SK-N-SH (cell line): ENCODE measurements at regions not wholly inside any gene's neighbourhood (a gene's known extent, or its start where the extent isn't known, plus 50 kb on each side); places are given as distances from the start of the nearest gene placed in this dataset.

ENCODE experiments used
- CTCF ChIA-PET: fragments of 300-600, 350-600 bp; formaldehyde crosslinking; extraction: SDS; loops from one replicate; lab custom pipeline; 2021; lab: Yijun Ruan, JAX
- POLR2A ChIA-PET: fragments of 350-600 bp; sonication (Branson Sonifier 250); formaldehyde crosslinking; extraction: SDS; loops from one replicate; lab custom pipeline; 2020; ENCODE audit warnings: antibody characterized with exemption, inconsistent platforms; lab: Yijun Ruan, JAX
- DNase-seq: peaks from one replicate; pipeline ENCODE4 v3.0.0; 2012
- H2AFZ ChIP-seq: fragments of 200-600 bp; sonication (generic); 2 replicates; pipeline ENCODE4 v1.8.1; 2016; ENCODE audit warnings: antibody characterized with exemption, mild to moderate bottlenecking, low read depth
- H3F3A ChIP-seq: fragments of 200-600 bp; sonication (generic); replicated peaks from 2 replicates; pipeline ENCODE3; 2016; ENCODE audit warnings: antibody characterized with exemption, mild to moderate bottlenecking; ENCODE audit not compliant: insufficient read depth
- H3K27ac ChIP-seq, 2 experiments: fragments of 200-500 bp in 1 of 2; fragments of 200-600 bp in 1 of 2; sonication (Bioruptor generic) in 1 of 2; sonication (generic), shearing (Covaris generic) in 1 of 2; 2 replicates each; pipeline versions ENCODE4 v1.5.1 to v1.6.1; 2014 to 2016; ENCODE audit warnings: low read depth in 2 of 2, inconsistent platforms in 1 of 2, low read length in 1 of 2, mild to moderate bottlenecking in 1 of 2, mixed read lengths in 1 of 2
- H3K27me3 ChIP-seq: fragments of 200-600 bp; sonication (generic), shearing (Covaris generic); 2 replicates; pipeline ENCODE4 v1.6.1; 2016; ENCODE audit warnings: mixed run types; ENCODE audit not compliant: insufficient read depth
- H3K36me3 ChIP-seq, 2 experiments: fragments of 200-500 bp in 1 of 2; fragments of 200-600 bp in 1 of 2; sonication (Bioruptor generic) in 1 of 2; sonication (generic) in 1 of 2; replicated peaks in 1 of 2; 2 replicates each; pipeline versions ENCODE3 to v1.5.1; 2014 to 2016; ENCODE audit warnings: low read length in 1 of 2, mild to moderate bottlenecking in 1 of 2; ENCODE audit not compliant: insufficient read depth in 2 of 2, control insufficient read depth in 1 of 2
- H3K4me1 ChIP-seq, 2 experiments: fragments of 200-500 bp in 1 of 2; fragments of 200-600 bp in 1 of 2; sonication (Bioruptor generic) in 1 of 2; sonication (generic), shearing (Covaris generic) in 1 of 2; 2 replicates each; pipeline versions ENCODE4 v1.5.1 to v1.6.1; 2014 to 2016; ENCODE audit warnings: low read depth in 1 of 2, low read length in 1 of 2, mixed run types in 1 of 2; ENCODE audit not compliant: insufficient read depth in 2 of 2, control insufficient read depth in 1 of 2
- H3K4me2 ChIP-seq: fragments of 200-600 bp; sonication (generic), shearing (Covaris generic); 2 replicates; pipeline ENCODE4 v1.6.1; 2017; ENCODE audit warnings: mixed run types
- H3K4me3 ChIP-seq, 2 experiments: fragments of 200-500 bp in 1 of 2; fragments of 200-600 bp in 1 of 2; sonication (Bioruptor generic) in 1 of 2; sonication (generic), shearing (Covaris generic) in 1 of 2; 2 replicates each; pipeline versions ENCODE4 v1.5.1 to v1.8.1; 2014 to 2016; ENCODE audit warnings: low read depth in 2 of 2, inconsistent platforms in 1 of 2, low read length in 1 of 2, mild to moderate bottlenecking in 1 of 2, mixed read lengths in 1 of 2, moderate library complexity in 1 of 2
- H3K79me2 ChIP-seq: fragments of 200-600 bp; sonication (generic); 2 replicates; pipeline ENCODE4 v1.8.1; 2017; ENCODE audit warnings: mild to moderate bottlenecking; ENCODE audit not compliant: insufficient read depth
- H3K9ac ChIP-seq: fragments of 200-600 bp; sonication (generic); 2 replicates; pipeline ENCODE4 v1.6.1; 2017; ENCODE audit warnings: mixed run types
- H3K9me2 ChIP-seq: fragments of 200-600 bp; sonication (generic); 2 replicates; pipeline ENCODE4 v1.6.1; 2017; ENCODE audit warnings: mixed run types
- H3K9me3 ChIP-seq: fragments of 200-600 bp; sonication (generic); 2 replicates; pipeline ENCODE4 v1.6.1; 2017; ENCODE audit warnings: mixed run types, mild to moderate bottlenecking, moderate library complexity
- H4K20me1 ChIP-seq: fragments of 200-600 bp; sonication (generic); 2 replicates; pipeline ENCODE4 v1.6.1; 2017; ENCODE audit warnings: mild to moderate bottlenecking, mixed run types; ENCODE audit not compliant: insufficient read depth
- CHD2 ChIP-seq: fragments of 150-350 bp; IDR thresholded peaks from 2 replicates; pipeline ENCODE4 v1.6.1; 2018; ENCODE audit warnings: low read length; ENCODE audit not compliant: partially characterized antibody
- ELF1 ChIP-seq: IDR thresholded peaks from 2 replicates; pipeline ENCODE4 v1.4.0; 2012
- EP300 ChIP-seq, 2 experiments: IDR thresholded peaks; 2 replicates each; pipeline versions ENCODE4 v1.4.0 to v1.6.1; 2012; ENCODE audit warnings: borderline replicate concordance in 1 of 2, low read depth in 1 of 2, low read length in 1 of 2
- GATA2 ChIP-seq: sonication (generic); formaldehyde crosslinking; IDR thresholded peaks from 2 replicates; pipeline ENCODE4 v1.5.0; 2020; ENCODE audit warnings: mild to moderate bottlenecking, missing genetic modification reagents
- MEF2A ChIP-seq: IDR thresholded peaks from 2 replicates; pipeline ENCODE4 v1.4.0; 2012; ENCODE audit warnings: low read depth, borderline replicate concordance
- MXI1 ChIP-seq: IDR thresholded peaks from 2 replicates; pipeline ENCODE4 v1.6.1; 2012; ENCODE audit warnings: mild to moderate bottlenecking, low read depth, low read length, improper control_type of control experiment
- RFX5 ChIP-seq: IDR thresholded peaks from 2 replicates; pipeline ENCODE4 v1.6.1; 2012; ENCODE audit warnings: mild to moderate bottlenecking, improper control_type of control experiment, low read length
- TAF1 ChIP-seq: IDR thresholded peaks from 2 replicates; pipeline ENCODE4 v1.6.1; 2012; ENCODE audit warnings: low read depth, mild to moderate bottlenecking, low read length, moderate library complexity, borderline replicate concordance
- TEAD4 ChIP-seq: IDR thresholded peaks from 2 replicates; pipeline ENCODE4 v1.4.0; 2012; ENCODE audit warnings: mild to moderate bottlenecking, borderline replicate concordance; ENCODE audit not compliant: insufficient read depth
- YY1 ChIP-seq: IDR thresholded peaks from 2 replicates; pipeline ENCODE4 v1.4.0; 2012; ENCODE audit warnings: low read depth, mild to moderate bottlenecking
- WGBS: methylation state at CpG from one replicate; pipeline ENCODE4 v1.1.6; 2017; ENCODE audit warnings: low lambda C conversion rate; 5-methylcytosine and 5-hydroxymethylcytosine counted together
- TF ChIP-seq, protein P1 (sequence below): IDR thresholded peaks from 2 replicates; pipeline ENCODE4 v1.6.1; 2012; ENCODE audit warnings: mild to moderate bottlenecking, low read depth, low read length, moderate library complexity
- TF ChIP-seq, protein P2 (sequence below): IDR thresholded peaks from 2 replicates; pipeline ENCODE4 v1.4.0; 2012; ENCODE audit warnings: low read depth, borderline replicate concordance
- TF ChIP-seq, protein P3 (sequence below): IDR thresholded peaks from 2 replicates; pipeline ENCODE4 v1.4.0; 2012; ENCODE audit warnings: low read depth, borderline replicate concordance

DNA sequence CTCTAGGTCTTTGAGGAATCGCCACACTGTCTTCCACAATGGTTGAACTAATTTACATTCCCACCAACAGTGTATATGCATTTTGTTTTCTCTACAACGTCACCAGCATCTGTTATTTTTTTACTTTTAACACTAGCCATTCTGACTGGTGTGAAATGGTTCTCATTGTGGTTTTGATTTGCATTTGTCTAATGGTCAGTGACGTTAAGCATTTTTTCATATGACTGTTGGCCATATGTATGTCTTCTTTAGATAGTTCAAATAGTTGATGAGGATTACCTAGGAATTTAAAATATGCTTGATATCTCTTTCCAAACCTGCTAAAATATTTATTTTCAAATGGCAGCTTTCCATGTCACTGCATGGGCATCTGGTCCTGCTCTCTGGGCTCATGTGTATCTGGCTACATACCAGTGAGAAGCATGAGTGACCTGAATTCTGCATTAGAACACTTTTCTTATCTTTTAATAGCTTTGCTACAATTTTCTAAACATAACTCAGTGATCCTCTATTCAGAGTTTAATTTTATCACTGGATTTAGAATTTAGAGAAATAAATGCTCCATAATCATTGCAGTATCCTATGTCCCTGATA is 95.8 kb upstream of the ADAMTS16 start:
- TF ChIP-seq TAF1, result no peak
- TF ChIP-seq EP300 (IDR thresholded peaks at IDR 0.05; ENCODE audit: borderline replicate concordance in 1 of 2, low read depth in 1 of 2, low read length in 1 of 2), result no peak
- TF ChIP-seq GATA2 (CRISPR knock-in tag), result no peak
- TF ChIP-seq, protein P1, sequence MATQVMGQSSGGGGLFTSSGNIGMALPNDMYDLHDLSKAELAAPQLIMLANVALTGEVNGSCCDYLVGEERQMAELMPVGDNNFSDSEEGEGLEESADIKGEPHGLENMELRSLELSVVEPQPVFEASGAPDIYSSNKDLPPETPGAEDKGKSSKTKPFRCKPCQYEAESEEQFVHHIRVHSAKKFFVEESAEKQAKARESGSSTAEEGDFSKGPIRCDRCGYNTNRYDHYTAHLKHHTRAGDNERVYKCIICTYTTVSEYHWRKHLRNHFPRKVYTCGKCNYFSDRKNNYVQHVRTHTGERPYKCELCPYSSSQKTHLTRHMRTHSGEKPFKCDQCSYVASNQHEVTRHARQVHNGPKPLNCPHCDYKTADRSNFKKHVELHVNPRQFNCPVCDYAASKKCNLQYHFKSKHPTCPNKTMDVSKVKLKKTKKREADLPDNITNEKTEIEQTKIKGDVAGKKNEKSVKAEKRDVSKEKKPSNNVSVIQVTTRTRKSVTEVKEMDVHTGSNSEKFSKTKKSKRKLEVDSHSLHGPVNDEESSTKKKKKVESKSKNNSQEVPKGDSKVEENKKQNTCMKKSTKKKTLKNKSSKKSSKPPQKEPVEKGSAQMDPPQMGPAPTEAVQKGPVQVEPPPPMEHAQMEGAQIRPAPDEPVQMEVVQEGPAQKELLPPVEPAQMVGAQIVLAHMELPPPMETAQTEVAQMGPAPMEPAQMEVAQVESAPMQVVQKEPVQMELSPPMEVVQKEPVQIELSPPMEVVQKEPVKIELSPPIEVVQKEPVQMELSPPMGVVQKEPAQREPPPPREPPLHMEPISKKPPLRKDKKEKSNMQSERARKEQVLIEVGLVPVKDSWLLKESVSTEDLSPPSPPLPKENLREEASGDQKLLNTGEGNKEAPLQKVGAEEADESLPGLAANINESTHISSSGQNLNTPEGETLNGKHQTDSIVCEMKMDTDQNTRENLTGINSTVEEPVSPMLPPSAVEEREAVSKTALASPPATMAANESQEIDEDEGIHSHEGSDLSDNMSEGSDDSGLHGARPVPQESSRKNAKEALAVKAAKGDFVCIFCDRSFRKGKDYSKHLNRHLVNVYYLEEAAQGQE, result no peak
- no peak for TF ChIP-seq ELF1
- TF ChIP-seq CHD2, result no peak
- CTCF ChIA-PET, result no interaction called here
- no peaks in the 10 kb centered on the region for H4K20me1 ChIP-seq
- 21% methylated on average over 3 of the region's 3 CpGs for WGBS
- no peaks in the 10 kb centered on the region for H3K36me3 ChIP-seq
- H2AFZ ChIP-seq, result no peak overlapping the region
- no peaks in the 10 kb centered on the region for H3F3A ChIP-seq
- DNase-seq, result no peak
- no peaks in the 10 kb centered on the region for H3K4me1 ChIP-seq
- H3K9me3 ChIP-seq, result no peaks in the 10 kb centered on the region
- no peak overlapping the region for H3K4me3 ChIP-seq
- H3K79me2 ChIP-seq, result no peaks in the 10 kb centered on the region
- no peak overlapping the region for H3K9ac ChIP-seq
- no peaks in the 10 kb centered on the region for H3K9me2 ChIP-seq
- no peaks in the 10 kb centered on the region for H3K27me3 ChIP-seq
- H3K27ac ChIP-seq, result no peak overlapping the region
- no peak overlapping the region for H3K4me2 ChIP-seq
- POLR2A ChIA-PET, result no interaction called here

DNA sequence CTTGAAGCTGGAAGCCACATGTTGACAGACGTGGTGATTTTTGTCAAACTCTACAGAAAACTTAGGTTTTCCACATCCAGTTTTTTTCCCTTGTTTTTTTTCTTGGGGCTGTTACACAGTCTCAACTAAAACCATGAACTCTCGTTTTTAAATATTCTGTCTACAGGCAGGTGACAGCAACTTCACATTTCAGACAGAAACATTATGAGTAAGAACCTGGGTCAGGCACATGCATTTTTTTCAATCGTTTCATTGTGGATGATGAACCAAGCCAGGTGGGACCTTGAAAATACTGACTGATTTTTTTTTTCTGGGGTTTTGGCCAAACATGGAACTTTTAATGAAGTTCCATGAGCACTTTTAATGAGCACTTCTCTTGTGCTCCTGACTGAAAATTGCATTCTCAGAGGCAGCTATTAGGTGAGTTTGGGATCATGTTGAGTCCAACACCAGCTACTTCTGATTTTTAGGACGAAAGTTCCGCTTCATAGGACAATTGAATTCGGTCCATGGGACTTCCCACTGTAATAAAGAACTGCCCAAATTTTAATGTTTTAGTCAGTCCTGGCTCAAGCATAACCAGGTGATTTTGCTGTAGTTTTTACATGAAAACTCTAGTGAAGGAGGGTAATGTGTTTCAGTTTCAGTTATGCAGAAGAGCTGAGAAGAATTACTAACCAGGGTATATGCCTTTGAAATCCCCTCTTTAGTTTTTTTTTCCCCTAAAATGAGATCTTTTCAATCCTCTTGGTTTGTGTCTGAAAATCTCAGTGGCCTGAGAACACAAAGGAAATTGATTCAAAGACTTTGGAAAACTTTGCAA is 93.2 kb upstream of the ADAMTS16 start:
- WGBS, result 28% methylated on average over 6 of the region's 6 CpGs
- DNase-seq, result no peak
- H3K27me3 ChIP-seq, result no peaks in the 10 kb centered on the region
- no peak overlapping the region for H3K4me2 ChIP-seq
- H4K20me1 ChIP-seq, result no peaks in the 10 kb centered on the region
- no peaks in the 10 kb centered on the region for H3F3A ChIP-seq
- H3K27ac ChIP-seq, result no peak overlapping the region
- ChIA-PET POLR2A (no interaction called here), CTCF (interaction anchor here (1.2 to 1.3 kb wide), 2 partner anchors 11 to 105 kb away, joined by 3 read pairs; no protein-coding TSS in a partner anchor)
- H3K9me2 ChIP-seq, result no peaks in the 10 kb centered on the region
- TF ChIP-seq RFX5, result no peak
- no peak for TF ChIP-seq MXI1
- TF ChIP-seq, protein P2, sequence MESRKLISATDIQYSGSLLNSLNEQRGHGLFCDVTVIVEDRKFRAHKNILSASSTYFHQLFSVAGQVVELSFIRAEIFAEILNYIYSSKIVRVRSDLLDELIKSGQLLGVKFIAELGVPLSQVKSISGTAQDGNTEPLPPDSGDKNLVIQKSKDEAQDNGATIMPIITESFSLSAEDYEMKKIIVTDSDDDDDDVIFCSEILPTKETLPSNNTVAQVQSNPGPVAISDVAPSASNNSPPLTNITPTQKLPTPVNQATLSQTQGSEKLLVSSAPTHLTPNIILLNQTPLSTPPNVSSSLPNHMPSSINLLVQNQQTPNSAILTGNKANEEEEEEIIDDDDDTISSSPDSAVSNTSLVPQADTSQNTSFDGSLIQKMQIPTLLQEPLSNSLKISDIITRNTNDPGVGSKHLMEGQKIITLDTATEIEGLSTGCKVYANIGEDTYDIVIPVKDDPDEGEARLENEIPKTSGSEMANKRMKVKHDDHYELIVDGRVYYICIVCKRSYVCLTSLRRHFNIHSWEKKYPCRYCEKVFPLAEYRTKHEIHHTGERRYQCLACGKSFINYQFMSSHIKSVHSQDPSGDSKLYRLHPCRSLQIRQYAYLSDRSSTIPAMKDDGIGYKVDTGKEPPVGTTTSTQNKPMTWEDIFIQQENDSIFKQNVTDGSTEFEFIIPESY, result no peak
- no peak for TF ChIP-seq MEF2A
- no peak for TF ChIP-seq TEAD4
- TF ChIP-seq, protein P3, sequence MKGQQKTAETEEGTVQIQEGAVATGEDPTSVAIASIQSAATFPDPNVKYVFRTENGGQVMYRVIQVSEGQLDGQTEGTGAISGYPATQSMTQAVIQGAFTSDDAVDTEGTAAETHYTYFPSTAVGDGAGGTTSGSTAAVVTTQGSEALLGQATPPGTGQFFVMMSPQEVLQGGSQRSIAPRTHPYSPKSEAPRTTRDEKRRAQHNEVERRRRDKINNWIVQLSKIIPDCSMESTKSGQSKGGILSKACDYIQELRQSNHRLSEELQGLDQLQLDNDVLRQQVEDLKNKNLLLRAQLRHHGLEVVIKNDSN, result no peak
- TF ChIP-seq YY1, result no peak
- TF ChIP-seq TAF1, result no peak
- no peaks in the 10 kb centered on the region for H3K79me2 ChIP-seq
- no peaks in the 10 kb centered on the region for H3K9me3 ChIP-seq
- no peak overlapping the region for H2AFZ ChIP-seq
- H3K4me3 ChIP-seq, result no peak overlapping the region
- no peaks in the 10 kb centered on the region for H3K36me3 ChIP-seq
- H3K9ac ChIP-seq, result no peak overlapping the region
- H3K4me1 ChIP-seq, result no peaks in the 10 kb centered on the region
